Stomach (tissue), 4 donors: ENCODE measurements at regions not wholly inside any gene's neighbourhood (a gene's known extent, or its start where the extent isn't known, plus 50 kb on each side); places are given as distances from the start of the nearest gene placed in this dataset.

ENCODE experiments used
- CTCF ChIP-seq, 7 experiments: fragments of 450-650 bp in 4 of 7; fragments of 200-600 bp in 3 of 7; sonication (generic) in 3 of 7; IDR thresholded peaks; one replicate each; pipeline ENCODE4 v1.5.1; 2016 to 2019; ENCODE audit warnings: antibody characterized with exemption in 7 of 7, control low read depth in 2 of 7, mild to moderate bottlenecking in 1 of 7
- POLR2A ChIP-seq, 4 donors: fragments of 450-650 bp; IDR thresholded peaks; one replicate each; pipeline ENCODE4 v1.6.1; 2016; ENCODE audit warnings: antibody characterized with exemption in 4 of 4, control low read depth in 2 of 4, mild to moderate bottlenecking in 1 of 4, moderate library complexity in 1 of 4
- POLR2AphosphoS5 ChIP-seq, 3 donors: sonication (generic); formaldehyde crosslinking; IDR thresholded peaks; one replicate each; pipeline ENCODE4 v1.6.1; 2016; ENCODE audit warnings: antibody characterized with exemption in 3 of 3

- TF ChIP-seq CTCF (IDR thresholded peaks at IDR 0.05) (no peak), POLR2AphosphoS5 (IDR thresholded peaks at IDR 0.05) (no peak), POLR2A (IDR thresholded peaks at IDR 0.05) (no peak)
Measured at GRCh38 chr13:27354379-27354778, 70.0 kb upstream of the GTF3A start.
